ENCODE measurements at regions not wholly inside any gene's neighbourhood (a gene's known extent, or its start where the extent isn't known, plus 50 kb on each side); places are given as distances from the start of the nearest gene placed in this dataset.

- TF ChIP-seq REST (IDR thresholded peaks at IDR 0.05; ENCODE audit: insufficient replicate concordance, low read depth) (no peak), GABPA (IDR thresholded peaks at IDR 0.05; ENCODE audit: low read depth) (no peak), POLR2AphosphoS5 (IDR thresholded peaks at IDR 0.05; ENCODE audit: low read depth) (no peak), SPI1 (IDR thresholded peaks at IDR 0.05; ENCODE audit: borderline replicate concordance, low read depth) (no peak)
- no peak overlapping the region for H3K27ac ChIP-seq (replicated peaks)
- DNase-seq (ENCODE audit: low read depth in 1 of 2, low spot score in 1 of 2), result no peak
- H3K4me3 ChIP-seq (replicated peaks; ENCODE audit: insufficient read depth, low read length), result no peak overlapping the region
- H3K27me3 ChIP-seq (ENCODE audit: insufficient read depth, poor library complexity, severe bottlenecking), result no peaks in the 10 kb centered on the region
Observed at GRCh38 chr22:47474464-47474863, 712.0 kb downstream of the TBC1D22A start.

GRCh38 chr22:47472636-47473035 lies 710.2 kb downstream of the TBC1D22A start:
- no peak for TF ChIP-seq SPI1 (IDR thresholded peaks at IDR 0.05; ENCODE audit: borderline replicate concordance, low read depth)
- TF ChIP-seq REST (IDR thresholded peaks at IDR 0.05; ENCODE audit: insufficient replicate concordance, low read depth), result no peak
- no peak for TF ChIP-seq GABPA (IDR thresholded peaks at IDR 0.05; ENCODE audit: low read depth)
- no peak for TF ChIP-seq CTCF (IDR thresholded peaks at IDR 0.05; ENCODE audit: insufficient read depth, low read length)
- TF ChIP-seq POLR2AphosphoS5 (IDR thresholded peaks at IDR 0.05; ENCODE audit: low read depth), result no peak
- Histone ChIP-seq H3K27me3 (ENCODE audit: insufficient read depth, poor library complexity, severe bottlenecking) (no peaks in the 10 kb centered on the region), H3K4me3 (replicated peaks; ENCODE audit: insufficient read depth, low read length) (no peak overlapping the region), H3K27ac (replicated peaks) (no peak overlapping the region)
- DNase-seq (ENCODE audit: low read depth in 1 of 2, low spot score in 1 of 2), result no peak

- DNase-seq (ENCODE audit: low read depth in 1 of 2, low spot score in 1 of 2), result no peak
- H3K4me3 ChIP-seq (replicated peaks; ENCODE audit: insufficient read depth, low read length), result no peak overlapping the region
- TF ChIP-seq SPI1 (IDR thresholded peaks at IDR 0.05; ENCODE audit: borderline replicate concordance, low read depth) (no peak), CTCF (IDR thresholded peaks at IDR 0.05; ENCODE audit: insufficient read depth, low read length) (no peak), REST (IDR thresholded peaks at IDR 0.05; ENCODE audit: insufficient replicate concordance, low read depth) (no peak), POLR2AphosphoS5 (IDR thresholded peaks at IDR 0.05; ENCODE audit: low read depth) (no peak), GABPA (IDR thresholded peaks at IDR 0.05; ENCODE audit: low read depth) (no peak)
- no peaks in the 10 kb centered on the region for H3K27me3 ChIP-seq (ENCODE audit: insufficient read depth, poor library complexity, severe bottlenecking)
- no peak overlapping the region for H3K27ac ChIP-seq (replicated peaks)
Observed at GRCh38 chr22:47471406-47471805, 709.0 kb downstream of the TBC1D22A start.

All from HL-60 (cell line).